ENCODE measurements at regions not wholly inside any gene's neighbourhood (a gene's known extent, or its start where the extent isn't known, plus 50 kb on each side); places are given as distances from the start of the nearest gene placed in this dataset.

GRCh38 chr12:126883697-126884096 is 1383.3 kb upstream of the TMEM132C start:
- no peaks in the 10 kb centered on the region for H3K79me2 ChIP-seq (ENCODE audit: low read length)
- intact Hi-C loops (cut with micrococcal nuclease) = no loop called here
- no TSS peak for BruUV-seq (replicated peaks)
- DNase-seq = no peak
- H3K36me3 ChIP-seq (ENCODE audit: low read depth, low read length) = no peaks in the 10 kb centered on the region
- POLR2A ChIA-PET (ENCODE audit: unreplicated experiment) = no interaction called here
- no peaks in the 10 kb centered on the region for H3K9me2 ChIP-seq (replicated peaks; ENCODE audit: low read length)
- H4K20me1 ChIP-seq (ENCODE audit: low read length) = no peaks in the 10 kb centered on the region
- no peaks in the 10 kb centered on the region for H3K4me1 ChIP-seq (ENCODE audit: insufficient read depth, low read length)
- no peak overlapping the region for H3K27ac ChIP-seq (ENCODE audit: low read length)
- ATAC-seq = no peak
- TF ChIP-seq EZH2 (IDR thresholded peaks at IDR 0.05; ENCODE audit: low read length, unreplicated experiment) (no peak), EZH2phosphoT487 (IDR thresholded peaks at IDR 0.05; ENCODE audit: borderline replicate concordance, low read length) (no peak), CTCF (conservative IDR thresholded peaks at IDR 0.05; ENCODE audit: low read depth, low read length) (no peak)
- peaks cover 91% of the 10 kb centered on the region for H3K27me3 ChIP-seq (ENCODE audit: low read length)
- CTCF ChIA-PET = no interaction called here
- H3K4me3 ChIP-seq (ENCODE audit: low read length) = no peak overlapping the region
- H2AFZ ChIP-seq (ENCODE audit: low read length) = no peak overlapping the region
- no peaks in the 10 kb centered on the region for H3K9me3 ChIP-seq (ENCODE audit: low read length)
- no peak overlapping the region for H3K9ac ChIP-seq (ENCODE audit: low read length)
- H3K4me2 ChIP-seq (ENCODE audit: low read length) = no peak overlapping the region
- no peaks in the 10 kb centered on the region for H3F3A ChIP-seq (ENCODE audit: low read length, unreplicated experiment)

GRCh38 chr12:126889501-126889900 is 1377.5 kb upstream of the TMEM132C start:
- ATAC-seq (no peak), DNase-seq (no peak)
- no peak overlapping the region for H3K4me2 ChIP-seq (ENCODE audit: low read length)
- H3F3A ChIP-seq (ENCODE audit: low read length, unreplicated experiment) = no peaks in the 10 kb centered on the region
- H3K79me2 ChIP-seq (ENCODE audit: low read length) = no peaks in the 10 kb centered on the region
- TF ChIP-seq EZH2 (IDR thresholded peaks at IDR 0.05; ENCODE audit: low read length, unreplicated experiment) (no peak), EZH2phosphoT487 (IDR thresholded peaks at IDR 0.05; ENCODE audit: borderline replicate concordance, low read length) (no peak), CTCF (conservative IDR thresholded peaks at IDR 0.05; ENCODE audit: low read depth, low read length) (no peak)
- no peak overlapping the region for H2AFZ ChIP-seq (ENCODE audit: low read length)
- H3K4me1 ChIP-seq (ENCODE audit: insufficient read depth, low read length) = no peaks in the 10 kb centered on the region
- H3K27ac ChIP-seq (ENCODE audit: low read length) = no peak overlapping the region
- intact Hi-C loops (cut with micrococcal nuclease) = no loop called here
- CTCF ChIA-PET = no interaction called here
- no peaks in the 10 kb centered on the region for H3K36me3 ChIP-seq (ENCODE audit: low read depth, low read length)
- POLR2A ChIA-PET (ENCODE audit: unreplicated experiment) = no interaction called here
- no peak overlapping the region for H3K9ac ChIP-seq (ENCODE audit: low read length)
- H3K4me3 ChIP-seq (ENCODE audit: low read length) = no peak overlapping the region
- no peaks in the 10 kb centered on the region for H3K9me2 ChIP-seq (replicated peaks; ENCODE audit: low read length)
- no peaks in the 10 kb centered on the region for H4K20me1 ChIP-seq (ENCODE audit: low read length)
- BruUV-seq (replicated peaks) = no TSS peak
- H3K27me3 ChIP-seq (ENCODE audit: low read length) = peaks cover 82% of the 10 kb centered on the region
- no peaks in the 10 kb centered on the region for H3K9me3 ChIP-seq (ENCODE audit: low read length)

- Histone ChIP-seq H3K36me3 (ENCODE audit: low read depth, low read length) (no peaks in the 10 kb centered on the region), H3K4me1 (ENCODE audit: insufficient read depth, low read length) (no peaks in the 10 kb centered on the region), H3K27ac (ENCODE audit: low read length) (no peak overlapping the region), H3K79me2 (ENCODE audit: low read length) (no peaks in the 10 kb centered on the region), H3K9me3 (ENCODE audit: low read length) (no peaks in the 10 kb centered on the region), H3K27me3 (ENCODE audit: low read length) (peaks cover 82% of the 10 kb centered on the region), H3K4me3 (ENCODE audit: low read length) (no peak overlapping the region), H3K4me2 (ENCODE audit: low read length) (no peak overlapping the region), H3F3A (ENCODE audit: low read length, unreplicated experiment) (no peaks in the 10 kb centered on the region), H2AFZ (ENCODE audit: low read length) (no peak overlapping the region), H3K9me2 (replicated peaks; ENCODE audit: low read length) (no peaks in the 10 kb centered on the region), H3K9ac (ENCODE audit: low read length) (no peak overlapping the region), H4K20me1 (ENCODE audit: low read length) (no peaks in the 10 kb centered on the region)
- intact Hi-C loops (cut with micrococcal nuclease) = no loop called here
- ChIA-PET POLR2A (ENCODE audit: unreplicated experiment) (no interaction called here), CTCF (no interaction called here)
- DNase-seq = no peak
- BruUV-seq (replicated peaks) = no TSS peak
- TF ChIP-seq CTCF (conservative IDR thresholded peaks at IDR 0.05; ENCODE audit: low read depth, low read length) (no peak), EZH2 (IDR thresholded peaks at IDR 0.05; ENCODE audit: low read length, unreplicated experiment) (no peak), EZH2phosphoT487 (IDR thresholded peaks at IDR 0.05; ENCODE audit: borderline replicate concordance, low read length) (no peak)
- ATAC-seq = no peak
These were observed 1376.9 kb upstream of the TMEM132C start for GRCh38 chr12:126890097-126890496.

Measured in PC-3 (cell line).